Progenitor cell of endocrine pancreas (in vitro differentiated cells): ENCODE measurements at regions not wholly inside any gene's neighbourhood (a gene's known extent, or its start where the extent isn't known, plus 50 kb on each side); places are given as distances from the start of the nearest gene placed in this dataset.

ENCODE experiments used
- DNase-seq: peaks from one replicate; pipeline ENCODE4 v3.0.0; 2021; ENCODE audit warnings: low spot score; ENCODE audit not compliant: unreplicated experiment
- H3K27ac Mint-ChIP-seq: 2 replicates; pipeline ENCODE4 v1.8.0; 2021; ENCODE audit warnings: mild to moderate bottlenecking, moderate library complexity, mixed read lengths
- H3K27me3 Mint-ChIP-seq: 2 replicates; pipeline ENCODE4 v1.8.0; 2021; ENCODE audit warnings: mixed read lengths
- H3K36me3 Mint-ChIP-seq: 2 replicates; pipeline ENCODE4 v1.8.0; 2022; ENCODE audit warnings: mixed read lengths; ENCODE audit not compliant: insufficient read depth
- H3K4me1 Mint-ChIP-seq: 2 replicates; pipeline ENCODE4 v1.8.0; 2021; ENCODE audit warnings: low read depth, mixed read lengths
- H3K4me3 Mint-ChIP-seq: 2 replicates; pipeline ENCODE4 v1.8.0; 2021; ENCODE audit warnings: low read depth, mild to moderate bottlenecking, moderate library complexity, mixed read lengths
- H3K9me3 Mint-ChIP-seq: 2 replicates; pipeline ENCODE4 v1.8.0; 2021; ENCODE audit warnings: low read depth, mixed read lengths
- TF ChIP-seq, protein P1 (sequence below): fragments of 200-600 bp; sonication (generic); IDR thresholded peaks from one replicate; pipeline ENCODE4 v1.5.0; 2021; ENCODE audit warnings: antibody characterized with exemption, mild to moderate bottlenecking; ENCODE audit not compliant: unreplicated experiment

DNA sequence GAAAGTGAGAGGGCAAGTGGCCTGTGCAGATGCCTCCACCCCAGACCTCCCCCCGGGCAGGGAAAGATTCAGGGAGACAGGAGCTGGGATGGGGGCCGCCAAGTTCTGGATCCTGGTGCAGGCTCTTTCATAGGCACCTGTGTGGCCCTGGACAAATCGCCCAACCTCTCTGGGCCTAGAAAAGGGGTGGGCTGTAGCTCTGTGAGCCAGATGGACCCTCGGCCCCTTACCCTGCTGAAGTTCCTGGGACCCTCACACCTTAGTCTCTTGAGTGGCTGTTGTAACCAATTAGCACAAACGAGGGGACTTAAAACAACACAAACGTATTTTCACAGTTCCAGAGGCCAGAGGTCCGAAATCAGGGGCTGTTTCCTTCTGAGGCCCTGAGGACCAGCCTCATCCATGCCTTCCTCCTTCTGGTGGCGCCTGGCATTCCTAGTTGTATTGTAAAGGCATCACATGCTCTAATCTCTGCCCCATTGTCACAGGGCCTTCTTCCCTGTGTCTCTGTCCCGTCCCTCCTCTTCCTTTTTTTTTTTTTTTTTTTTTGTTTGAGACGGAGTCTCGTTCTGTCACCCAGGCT is 352.6 kb downstream of the SEC14L1 start:
- Mint-ChIP-seq H3K4me1 (no peaks in the 10 kb centered on the region), H3K4me3 (no peak overlapping the region), H3K36me3 (peaks cover 1% of the 10 kb centered on the region), H3K9me3 (no peaks in the 10 kb centered on the region), H3K27me3 (no peaks in the 10 kb centered on the region), H3K27ac (peak overlapping the region; percentile 41)
- no peak for DNase-seq
- TF ChIP-seq, protein P1, sequence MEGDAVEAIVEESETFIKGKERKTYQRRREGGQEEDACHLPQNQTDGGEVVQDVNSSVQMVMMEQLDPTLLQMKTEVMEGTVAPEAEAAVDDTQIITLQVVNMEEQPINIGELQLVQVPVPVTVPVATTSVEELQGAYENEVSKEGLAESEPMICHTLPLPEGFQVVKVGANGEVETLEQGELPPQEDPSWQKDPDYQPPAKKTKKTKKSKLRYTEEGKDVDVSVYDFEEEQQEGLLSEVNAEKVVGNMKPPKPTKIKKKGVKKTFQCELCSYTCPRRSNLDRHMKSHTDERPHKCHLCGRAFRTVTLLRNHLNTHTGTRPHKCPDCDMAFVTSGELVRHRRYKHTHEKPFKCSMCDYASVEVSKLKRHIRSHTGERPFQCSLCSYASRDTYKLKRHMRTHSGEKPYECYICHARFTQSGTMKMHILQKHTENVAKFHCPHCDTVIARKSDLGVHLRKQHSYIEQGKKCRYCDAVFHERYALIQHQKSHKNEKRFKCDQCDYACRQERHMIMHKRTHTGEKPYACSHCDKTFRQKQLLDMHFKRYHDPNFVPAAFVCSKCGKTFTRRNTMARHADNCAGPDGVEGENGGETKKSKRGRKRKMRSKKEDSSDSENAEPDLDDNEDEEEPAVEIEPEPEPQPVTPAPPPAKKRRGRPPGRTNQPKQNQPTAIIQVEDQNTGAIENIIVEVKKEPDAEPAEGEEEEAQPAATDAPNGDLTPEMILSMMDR: no peak

DNA sequence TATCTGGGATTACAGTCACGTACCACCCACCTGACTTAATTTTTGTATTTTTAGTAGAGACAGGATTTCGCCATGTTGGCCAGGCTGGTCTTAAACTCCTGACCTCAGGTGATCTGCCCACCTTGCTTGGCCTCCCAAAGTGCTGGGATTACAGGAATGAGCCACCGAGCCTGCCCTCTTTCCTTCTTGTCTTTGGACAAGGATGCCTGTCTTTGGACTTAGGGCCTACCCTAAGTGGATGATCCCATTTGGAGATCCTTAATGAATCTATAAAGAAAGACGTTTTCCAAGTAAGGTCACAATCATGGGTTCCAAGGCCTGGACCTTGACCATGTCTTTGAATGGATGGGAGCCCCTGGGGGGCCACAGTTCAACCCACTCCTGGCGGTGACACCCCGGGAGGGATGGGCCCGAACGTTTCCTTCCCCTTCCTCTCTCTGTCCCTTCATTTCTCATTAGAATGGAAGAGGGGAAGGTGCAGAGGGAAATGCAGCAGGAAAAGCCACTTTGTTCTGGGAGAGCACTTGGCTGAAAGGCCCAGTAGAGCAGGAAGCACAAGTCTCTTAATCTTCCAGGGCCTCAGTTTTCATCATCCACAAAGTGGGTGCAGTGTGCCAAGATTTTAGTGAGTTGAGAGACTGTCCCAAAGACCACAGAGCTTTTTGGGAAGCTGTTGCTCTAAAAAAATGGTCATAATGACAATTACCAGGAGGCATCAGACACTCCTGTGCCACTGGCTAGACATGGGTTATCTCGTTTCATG is 353.3 kb downstream of the SEC14L1 start:
- DNase-seq: no peak
- Mint-ChIP-seq H3K4me3 (no peak overlapping the region), H3K36me3 (peaks cover 1% of the 10 kb centered on the region)

DNA sequence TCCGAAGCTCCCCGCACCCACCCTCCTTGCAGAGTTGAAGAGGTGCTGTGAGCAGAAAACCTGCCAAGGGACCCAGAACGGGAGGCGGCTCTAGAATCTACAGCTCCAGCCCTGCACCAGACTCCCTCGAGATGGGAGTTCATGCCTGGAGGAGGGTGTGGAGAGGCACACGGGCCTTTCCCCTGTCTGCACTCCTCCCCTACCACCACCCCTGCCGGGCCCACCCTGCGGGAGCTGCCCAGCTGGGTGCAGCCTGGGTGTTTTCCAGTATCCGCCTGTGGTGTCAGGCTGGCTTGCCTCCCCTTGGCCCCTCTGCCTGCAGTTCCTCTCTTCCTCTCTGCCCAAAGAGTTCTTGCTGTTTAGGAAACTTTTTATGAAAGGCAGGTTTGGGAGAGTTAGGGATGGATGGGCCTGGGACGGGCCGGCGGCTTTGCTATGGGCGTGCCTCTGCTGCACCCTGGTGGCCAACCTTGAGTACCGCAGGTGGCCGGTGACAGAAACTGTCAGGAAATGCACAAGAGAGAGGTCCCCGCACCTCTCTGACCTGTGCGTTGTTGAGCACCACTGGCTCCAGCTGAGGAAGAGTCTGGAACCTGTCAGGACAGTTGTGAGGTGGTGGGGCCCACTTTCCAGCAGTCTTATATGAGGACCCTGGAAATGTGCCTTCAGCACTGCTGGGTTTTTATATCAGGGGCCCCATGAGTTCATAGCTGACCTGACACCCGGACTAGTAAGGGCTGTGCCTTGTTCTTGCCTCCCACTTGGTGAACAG is 354.1 kb downstream of the SEC14L1 start:
- H3K9me3 Mint-ChIP-seq: no peaks in the 10 kb centered on the region
- no peaks in the 10 kb centered on the region for H3K27me3 Mint-ChIP-seq
- H3K4me1 Mint-ChIP-seq: no peaks in the 10 kb centered on the region
- H3K27ac Mint-ChIP-seq: no peak overlapping the region
- TF ChIP-seq, protein P1: peak; percentile 90
- H3K4me3 Mint-ChIP-seq: no peak overlapping the region
- peak; percentile 74 for DNase-seq
- H3K36me3 Mint-ChIP-seq: peaks cover 6% of the 10 kb centered on the region

More for the DNA sequence above, 353.3 kb downstream of the SEC14L1 start:
- Mint-ChIP-seq H3K27me3 (no peaks in the 10 kb centered on the region), H3K27ac (no peak overlapping the region), H3K9me3 (no peaks in the 10 kb centered on the region), H3K4me1 (no peaks in the 10 kb centered on the region)
- TF ChIP-seq, protein P1: no peak

DNA sequence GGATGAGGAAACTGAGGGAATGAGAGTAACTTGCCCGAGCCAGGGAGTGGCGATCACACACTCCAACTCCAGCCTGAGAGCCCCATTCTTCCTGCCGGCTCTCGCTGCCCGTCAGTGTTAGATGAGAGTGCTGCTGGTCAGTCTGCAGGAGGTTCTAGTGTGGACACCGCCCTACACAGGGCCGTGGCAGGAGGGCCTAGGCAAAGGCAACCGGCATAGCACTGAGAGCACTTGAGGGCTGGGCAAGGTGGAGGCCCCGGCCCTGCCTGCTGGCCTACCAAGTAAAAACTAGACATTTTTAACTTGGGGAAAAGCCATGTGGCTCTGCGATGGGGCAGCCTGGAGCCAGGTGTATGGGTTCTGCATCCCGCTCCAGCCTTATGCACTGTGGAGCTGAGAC is 354.8 kb downstream of the SEC14L1 start:
- H3K27ac Mint-ChIP-seq: no peak overlapping the region
- H3K36me3 Mint-ChIP-seq: peaks cover 7% of the 10 kb centered on the region
- no peaks in the 10 kb centered on the region for H3K9me3 Mint-ChIP-seq
- H3K27me3 Mint-ChIP-seq: no peaks in the 10 kb centered on the region
- H3K4me1 Mint-ChIP-seq: no peaks in the 10 kb centered on the region
- no peak for DNase-seq
- no peak overlapping the region for H3K4me3 Mint-ChIP-seq
- TF ChIP-seq, protein P1: no peak

DNA sequence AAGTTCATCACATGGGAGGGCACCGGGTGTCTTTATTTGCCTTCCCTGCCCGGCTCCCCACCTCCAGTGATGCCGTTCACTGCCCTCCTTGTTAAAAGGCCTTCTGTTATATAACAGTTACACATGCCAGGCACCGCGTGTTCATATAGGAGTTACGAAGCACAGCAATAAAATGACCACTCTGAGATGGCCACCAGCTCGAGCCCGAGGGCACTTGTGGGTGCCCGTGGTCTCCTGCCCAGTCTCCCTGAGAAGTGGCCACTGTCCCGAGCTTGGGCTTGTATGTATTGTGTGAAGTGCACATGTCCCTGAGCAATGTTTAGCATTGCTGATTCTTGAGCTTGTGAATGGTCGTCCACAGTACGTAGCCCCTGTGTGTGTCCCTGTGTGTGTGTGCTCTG is 355.6 kb downstream of the SEC14L1 start:
- Mint-ChIP-seq H3K9me3 (no peaks in the 10 kb centered on the region), H3K27me3 (no peaks in the 10 kb centered on the region), H3K4me3 (no peak overlapping the region), H3K4me1 (no peaks in the 10 kb centered on the region), H3K27ac (no peak overlapping the region), H3K36me3 (peaks cover 11% of the 10 kb centered on the region)
- no peak for DNase-seq
- TF ChIP-seq, protein P1: no peak
